HCEC 1CT (cell line): ENCODE measurements at regions not wholly inside any gene's neighbourhood (a gene's known extent, or its start where the extent isn't known, plus 50 kb on each side); places are given as distances from the start of the nearest gene placed in this dataset.
A peak's percentile ranks its signal among the peaks of the same experiment; 100 is the strongest.
"Not testable (repeated sequence)": the region's sequence is repeated elsewhere in the genome, so short reads cannot be mapped to it uniquely, and the experiment has no call there.

Experiments
- DNase-seq: peaks from one replicate; pipeline ENCODE4 v3.0.0-alpha.2; 2017

GRCh38 chr6:163776196-163776905 lies 361.8 kb downstream of the QKI start:
- DNase-seq, result no peak

- DNase-seq, result no peak
Measured at GRCh38 chr6:163775313-163775712, 360.8 kb downstream of the QKI start.

- no peak for DNase-seq
Measured at GRCh38 chr6:163774485-163774884, 360.0 kb downstream of the QKI start.

GRCh38 chr6:163773646-163774045 lies 359.1 kb downstream of the QKI start:
- no peak for DNase-seq

GRCh38 chr6:163772701-163773100 lies 358.2 kb downstream of the QKI start:
- DNase-seq, result no peak

- DNase-seq, result no peak
Measured at GRCh38 chr6:163771180-163771579, 356.7 kb downstream of the QKI start.

GRCh38 chr6:163768905-163769304 lies 354.4 kb downstream of the QKI start:
- no peak for DNase-seq

- DNase-seq, result no peak
Measured at GRCh38 chr6:163766936-163767335, 352.4 kb downstream of the QKI start.

- DNase-seq, result no peak
Measured at GRCh38 chr6:163765335-163765734, 350.8 kb downstream of the QKI start.

GRCh38 chr6:163764565-163764964 lies 350.0 kb downstream of the QKI start:
- DNase-seq, result no peak

- peak; percentile 11 for DNase-seq
Measured at GRCh38 chr6:163761481-163761880, 347.0 kb downstream of the QKI start.

GRCh38 chr6:163760860-163761259 lies 346.3 kb downstream of the QKI start:
- DNase-seq, result no peak

- DNase-seq, result no peak
Measured at GRCh38 chr6:163759542-163759941, 345.0 kb downstream of the QKI start.

GRCh38 chr6:163757520-163757919 lies 343.0 kb downstream of the QKI start:
- DNase-seq, result no peak

- DNase-seq, result no peak
Measured at GRCh38 chr6:163756079-163756478, 341.6 kb downstream of the QKI start.

GRCh38 chr6:163754866-163755265 lies 340.3 kb downstream of the QKI start:
- no peak for DNase-seq

GRCh38 chr6:163753430-163753829 lies 338.9 kb downstream of the QKI start:
- no peak for DNase-seq

GRCh38 chr6:163752446-163752845 lies 337.9 kb downstream of the QKI start:
- DNase-seq, result no peak

GRCh38 chr6:163751032-163751525 lies 336.6 kb downstream of the QKI start:
- DNase-seq, result no peak

GRCh38 chr6:163750431-163751031 lies 336.0 kb downstream of the QKI start:
- DNase-seq, result no peak

- no peak for DNase-seq
Measured at GRCh38 chr6:163748886-163749285, 334.4 kb downstream of the QKI start.

GRCh38 chr6:163748036-163748435 lies 333.5 kb downstream of the QKI start:
- DNase-seq, result no peak

- not testable (repeated sequence) for DNase-seq
Measured at GRCh38 chr6:163747058-163747457, 332.5 kb downstream of the QKI start.

GRCh38 chr6:163745536-163746400 lies 331.2 kb downstream of the QKI start:
- peak; percentile 48 for DNase-seq
